IMR-90 (cell line): ENCODE measurements at regions not wholly inside any gene's neighbourhood (a gene's known extent, or its start where the extent isn't known, plus 50 kb on each side); places are given as distances from the start of the nearest gene placed in this dataset.

Experiments used
- ATAC-seq: fragments of 200-7000 bp; cut with Tn5 transposase; 2 replicates; pipeline ENCODE4 v1.9.1; 2020; ENCODE audit warnings: low read depth, mild to moderate bottlenecking, moderate library complexity
- BruUV-seq: library from RNA; stranded (reverse); fragments of 400-500 nt; replicated peaks from 2 replicates; lab custom pipeline; 2021; lab: Mats Ljungman, UMichigan
- CTCF ChIA-PET: fragments of 300-600 bp; formaldehyde crosslinking; extraction: SDS; loops from one replicate; lab custom pipeline; 2021; ENCODE audit warnings: antibody characterized with exemption; lab: Yijun Ruan, JAX
- POLR2A ChIA-PET: fragments of 300-600 bp; sonication (Branson Sonifier 250); formaldehyde crosslinking; loops from one replicate; lab custom pipeline; 2022; ENCODE audit warnings: antibody characterized with exemption; ENCODE audit not compliant: unreplicated experiment; lab: Charles Lee
- DNase-seq: peaks from one replicate; pipeline ENCODE4 v3.0.0; 2013
- H2AFZ ChIP-seq: replicated peaks from 2 replicates; pipeline ENCODE3; 2013; ENCODE audit warnings: low read length, mild to moderate bottlenecking; ENCODE audit not compliant: poor library complexity
- H2AK5ac ChIP-seq: 2 replicates; pipeline ENCODE4 v1.6.1; 2013; ENCODE audit warnings: low read depth, low read length, inconsistent platforms
- H2AK9ac ChIP-seq: replicated peaks from 2 replicates; pipeline ENCODE3; 2013; ENCODE audit warnings: mild to moderate bottlenecking, low read depth, low read length, moderate library complexity; ENCODE audit not compliant: poor library complexity
- H2BK120ac ChIP-seq: 2 replicates; pipeline ENCODE4 v1.6.1; 2013; ENCODE audit warnings: low read depth, low read length, inconsistent platforms
- H2BK15ac ChIP-seq: 3 replicates; pipeline ENCODE4 v1.6.1; 2013; ENCODE audit warnings: low read depth, low read length, inconsistent platforms
- H2BK20ac ChIP-seq: 2 replicates; pipeline ENCODE4 v1.6.1; 2013; ENCODE audit warnings: low read depth, mild to moderate bottlenecking, inconsistent platforms, low read length, moderate library complexity
- H2BK5ac ChIP-seq: 2 replicates; pipeline ENCODE4 v1.6.1; 2013; ENCODE audit warnings: mild to moderate bottlenecking, low read depth, low read length, inconsistent platforms; ENCODE audit not compliant: poor library complexity, severe bottlenecking
- H3K14ac ChIP-seq: replicated peaks from 2 replicates; pipeline ENCODE4 v1.6.1; 2013; ENCODE audit warnings: low read depth, low read length, inconsistent platforms
- H3K18ac ChIP-seq: 2 replicates; pipeline ENCODE4 v1.6.1; 2013; ENCODE audit warnings: low read depth, low read length, control low read depth
- H3K23ac ChIP-seq: 2 replicates; pipeline ENCODE4 v1.6.1; 2013; ENCODE audit warnings: low read depth, low read length, inconsistent platforms
- H3K27ac ChIP-seq: 2 replicates; pipeline ENCODE4 v1.5.1; 2013; ENCODE audit warnings: mild to moderate bottlenecking, control low read depth, low read length; ENCODE audit not compliant: insufficient read depth
- H3K27me3 ChIP-seq: 2 replicates; pipeline ENCODE4 v1.6.1; 2013; ENCODE audit warnings: low read length; ENCODE audit not compliant: control insufficient read depth, insufficient read depth
- H3K36me3 ChIP-seq: 2 replicates; pipeline ENCODE4 v1.6.1; 2013; ENCODE audit warnings: low read length, mixed read lengths; ENCODE audit not compliant: control insufficient read depth, insufficient read depth
- H3K4ac ChIP-seq: 2 replicates; pipeline ENCODE4 v1.6.1; 2013; ENCODE audit warnings: low read depth, low read length, inconsistent platforms
- H3K4me1 ChIP-seq: 2 replicates; pipeline ENCODE4 v1.6.1; 2013; ENCODE audit warnings: low read length, mixed read lengths; ENCODE audit not compliant: control insufficient read depth, insufficient read depth
- H3K4me2 ChIP-seq: 2 replicates; pipeline ENCODE4 v1.6.1; 2013; ENCODE audit warnings: low read depth, mild to moderate bottlenecking, control low read depth, low read length, moderate library complexity
- H3K4me3 ChIP-seq: 2 replicates; pipeline ENCODE4 v1.5.1; 2013; ENCODE audit warnings: low read depth, mild to moderate bottlenecking, control low read depth, low read length, moderate library complexity; ENCODE audit not compliant: insufficient read depth
- H3K56ac ChIP-seq: 2 replicates; pipeline ENCODE4 v1.6.1; 2013; ENCODE audit warnings: low read length, inconsistent platforms; ENCODE audit not compliant: insufficient read depth; ENCODE audit errors: extremely low read depth
- H3K79me1 ChIP-seq, 2 experiments: 2 replicates each; pipeline ENCODE4 v1.6.1; 2013; ENCODE audit warnings: low read length in 2 of 2, inconsistent platforms in 1 of 2, low read depth in 1 of 2
- H3K9ac ChIP-seq: 2 replicates; pipeline ENCODE4 v1.6.1; 2013; ENCODE audit warnings: low read depth, low read length, control low read depth
- H3K9me1 ChIP-seq: 2 replicates; pipeline ENCODE4 v1.6.1; 2013; ENCODE audit warnings: low read length, inconsistent platforms; ENCODE audit not compliant: insufficient read depth
- H3K9me3 ChIP-seq: 2 replicates; pipeline ENCODE4 v1.6.1; 2013; ENCODE audit warnings: low read length; ENCODE audit not compliant: control insufficient read depth, insufficient read depth
- H4K20me1 ChIP-seq: 2 replicates; pipeline ENCODE4 v1.6.1; 2013; ENCODE audit warnings: low read length, inconsistent platforms; ENCODE audit not compliant: insufficient read depth
- H4K5ac ChIP-seq: 2 replicates; pipeline ENCODE4 v1.6.1; 2013; ENCODE audit warnings: mild to moderate bottlenecking, low read depth, low read length, control low read depth
- H4K8ac ChIP-seq, 2 experiments: 2 replicates each; pipeline ENCODE4 v1.6.1; 2013; ENCODE audit warnings: low read depth in 2 of 2, low read length in 2 of 2, control low read depth in 1 of 2, inconsistent platforms in 1 of 2
- H4K91ac ChIP-seq: 2 replicates; pipeline ENCODE4 v1.6.1; 2013; ENCODE audit warnings: low read depth, low read length, inconsistent platforms; ENCODE audit not compliant: insufficient read depth
- BHLHE40 ChIP-seq: fragments of 150-350 bp; IDR thresholded peaks from 2 replicates; pipeline ENCODE4 v1.6.1; 2016; ENCODE audit warnings: mild to moderate bottlenecking, low read depth, low read length
- CEBPB ChIP-seq: IDR thresholded peaks from 2 replicates; pipeline ENCODE4 v1.6.1; 2012; ENCODE audit warnings: low read depth, low read length, improper control_type of control experiment
- FOS ChIP-seq: fragments of 150-350 bp; IDR thresholded peaks from 2 replicates; pipeline ENCODE4 v1.6.1; 2016; ENCODE audit warnings: low read depth, low read length
- MAFK ChIP-seq: IDR thresholded peaks from 2 replicates; pipeline ENCODE4 v1.6.1; 2012; ENCODE audit warnings: low read depth, low read length, improper control_type of control experiment
- MAZ ChIP-seq: IDR thresholded peaks from 2 replicates; pipeline ENCODE4 v1.6.1; 2012; ENCODE audit warnings: low read depth, mild to moderate bottlenecking, low read length, improper control_type of control experiment, moderate library complexity, borderline replicate concordance
- MXI1 ChIP-seq: IDR thresholded peaks from 2 replicates; pipeline ENCODE4 v1.6.1; 2012; ENCODE audit warnings: low read depth, mild to moderate bottlenecking, low read length, moderate library complexity, borderline replicate concordance
- NFE2L2 ChIP-seq: fragments of 150-350 bp; IDR thresholded peaks from 2 replicates; pipeline ENCODE4 v1.6.1; 2016; ENCODE audit warnings: low read depth, mild to moderate bottlenecking, low read length
- POLR2A ChIP-seq: IDR thresholded peaks from 2 replicates; pipeline ENCODE4 v1.6.1; 2012; ENCODE audit warnings: mild to moderate bottlenecking, low read depth, low read length
- RAD21 ChIP-seq: IDR thresholded peaks from 2 replicates; pipeline ENCODE4 v1.6.1; 2012; ENCODE audit warnings: low read length, improper control_type of control experiment
- dilution Hi-C: fragments of 300-500 bp; cut with HindIII; formaldehyde crosslinking; loops from one replicate; pipeline ENCODE4 v1.14.3; 2018; ENCODE audit warnings: low sequenced_read_pairs; ENCODE audit not compliant: unreplicated experiment
- in situ Hi-C: fragments of 300-500 bp; cut with MboI; formaldehyde crosslinking; loops from 3 replicates; pipeline ENCODE4 v1.14.3; 2019; ENCODE audit warnings: low sequenced_read_pairs, inconsistent platforms, mixed read lengths
- intact Hi-C: fragments of 100-400 bp; cut with micrococcal nuclease; formaldehyde crosslinking; loops from 2 replicates; pipeline ENCODE4 v1.10.0; 2022
- TF ChIP-seq, protein P1 (sequence below): fragments of 150-350 bp; IDR thresholded peaks from 2 replicates; pipeline ENCODE4 v1.6.1; 2017; ENCODE audit warnings: mild to moderate bottlenecking, antibody characterized with exemption, low read length, low read depth
- TF ChIP-seq, protein P2 (sequence below): fragments of 150-350 bp; IDR thresholded peaks from 2 replicates; pipeline ENCODE4 v1.6.1; 2016; ENCODE audit warnings: low read depth, mild to moderate bottlenecking, low read length, moderate library complexity, borderline replicate concordance

DNA sequence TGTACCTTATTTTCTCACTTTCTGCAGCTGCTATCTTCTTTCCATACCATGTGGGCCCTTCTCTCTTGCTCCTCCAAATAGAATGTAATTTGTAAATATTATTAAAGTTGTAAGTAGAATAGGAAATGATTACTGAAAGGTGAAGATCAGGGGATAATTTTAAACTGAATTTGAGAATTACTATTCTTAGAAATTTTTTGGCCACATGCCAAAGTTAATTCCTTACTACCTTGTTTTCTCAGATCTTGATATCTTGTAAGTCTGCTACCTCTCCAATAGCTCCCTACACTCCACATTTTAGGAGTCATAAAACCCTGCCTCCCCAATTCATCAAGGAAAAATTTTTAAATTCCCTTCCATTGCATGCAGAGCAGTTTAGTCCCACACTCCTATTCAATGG, 442.7 kb downstream of the SATB2 start:
- ATAC-seq (no peak), DNase-seq (no peak)
- Histone ChIP-seq H2BK5ac (no peak overlapping the region), H3K9ac (no peak overlapping the region), H4K91ac (no peak overlapping the region), H3K27me3 (no peaks in the 10 kb centered on the region), H3K18ac (no peak overlapping the region), H4K8ac (no peak overlapping the region), H3K79me1 (no peaks in the 10 kb centered on the region), H3K4me1 (no peaks in the 10 kb centered on the region), H2AFZ (no peak overlapping the region), H2AK9ac (no peak overlapping the region), H3K4me3 (no peak overlapping the region), H3K23ac (no peak overlapping the region), H3K36me3 (no peaks in the 10 kb centered on the region), H4K20me1 (no peaks in the 10 kb centered on the region), H3K9me1 (no peaks in the 10 kb centered on the region), H3K4me2 (no peak overlapping the region), H3K27ac (no peak overlapping the region), H2BK15ac (no peak overlapping the region), H3K14ac (no peak overlapping the region), H3K9me3 (peaks cover 3% of the 10 kb centered on the region; the same call in 1 of the 2 replicates), H2AK5ac (no peak overlapping the region), H2BK120ac (no peak overlapping the region), H2BK20ac (no peak overlapping the region), H3K56ac (no peak overlapping the region), H3K4ac (no peak overlapping the region), H4K5ac (no peak overlapping the region)
- CTCF ChIA-PET: no interaction called here
- in situ Hi-C loops (loop anchor here (10.0 kb wide), 1 partner anchor 460 kb away; no protein-coding TSS in a partner anchor), intact Hi-C loops (no loop called here), dilution Hi-C loops (no loop called here)
- POLR2A ChIA-PET: no interaction called here
- no TSS peak for BruUV-seq
- TF ChIP-seq BHLHE40 (no peak), RAD21 (no peak), FOS (no peak), NFE2L2 (no peak), POLR2A (no peak), MAFK (no peak), CEBPB (no peak), MAZ (no peak), MXI1 (no peak)
- TF ChIP-seq, protein P1, sequence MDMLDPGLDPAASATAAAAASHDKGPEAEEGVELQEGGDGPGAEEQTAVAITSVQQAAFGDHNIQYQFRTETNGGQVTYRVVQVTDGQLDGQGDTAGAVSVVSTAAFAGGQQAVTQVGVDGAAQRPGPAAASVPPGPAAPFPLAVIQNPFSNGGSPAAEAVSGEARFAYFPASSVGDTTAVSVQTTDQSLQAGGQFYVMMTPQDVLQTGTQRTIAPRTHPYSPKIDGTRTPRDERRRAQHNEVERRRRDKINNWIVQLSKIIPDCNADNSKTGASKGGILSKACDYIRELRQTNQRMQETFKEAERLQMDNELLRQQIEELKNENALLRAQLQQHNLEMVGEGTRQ: no peak
- TF ChIP-seq, protein P2, sequence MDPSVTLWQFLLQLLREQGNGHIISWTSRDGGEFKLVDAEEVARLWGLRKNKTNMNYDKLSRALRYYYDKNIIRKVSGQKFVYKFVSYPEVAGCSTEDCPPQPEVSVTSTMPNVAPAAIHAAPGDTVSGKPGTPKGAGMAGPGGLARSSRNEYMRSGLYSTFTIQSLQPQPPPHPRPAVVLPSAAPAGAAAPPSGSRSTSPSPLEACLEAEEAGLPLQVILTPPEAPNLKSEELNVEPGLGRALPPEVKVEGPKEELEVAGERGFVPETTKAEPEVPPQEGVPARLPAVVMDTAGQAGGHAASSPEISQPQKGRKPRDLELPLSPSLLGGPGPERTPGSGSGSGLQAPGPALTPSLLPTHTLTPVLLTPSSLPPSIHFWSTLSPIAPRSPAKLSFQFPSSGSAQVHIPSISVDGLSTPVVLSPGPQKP: no peak
